ENCODE measurements at regions not wholly inside any gene's neighbourhood (a gene's known extent, or its start where the extent isn't known, plus 50 kb on each side); places are given as distances from the start of the nearest gene placed in this dataset.
A peak's percentile ranks its signal among the peaks of the same experiment; 100 is the strongest.

DNA sequence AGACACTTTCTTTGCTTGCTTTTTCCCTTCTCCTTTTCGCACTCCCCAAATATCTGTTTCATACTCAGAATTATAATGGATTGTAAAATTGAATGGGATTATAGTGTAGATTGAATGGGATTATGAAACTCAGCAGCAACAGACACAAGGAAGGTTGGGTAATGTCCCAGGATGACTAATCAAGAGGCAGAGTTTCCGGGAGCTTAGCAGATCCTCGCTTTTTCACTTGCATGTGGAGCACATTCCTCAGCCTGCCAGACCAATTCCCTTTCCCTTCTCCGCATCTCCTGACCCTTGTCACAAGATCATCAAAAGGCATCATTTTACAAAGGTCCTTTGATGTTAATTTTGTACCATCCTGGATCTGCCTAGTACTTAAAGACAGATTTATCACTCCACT is 55.1 kb upstream of the SLC1A1 start:
- Mint-ChIP-seq H3K4me1 (peaks cover 0 to 9% (median 6%) of the 10 kb centered on the region in 7 donors), H3K27me3 (peaks cover 0 to 10% (median 3%) of the 10 kb centered on the region in 5 donors), H3K27ac (peak overlapping the region in 1 of 9 donors; percentile 10), H3K9me3 (peaks cover 0 to 17% (median 9%) of the 10 kb centered on the region in 11 donors), H3K36me3 (peaks cover 0 to 12% (median 8%) of the 10 kb centered on the region in 5 donors), H3K4me3 (no peak overlapping the region)
- DNase-seq, result no peak
- Histone ChIP-seq H3K27ac (ENCODE audit: low read depth, low read length) (no peak overlapping the region), H3K36me3 (ENCODE audit: control insufficient read depth in 2 of 3, insufficient read depth in 3 of 3, low read length in 3 of 3) (no peaks in the 10 kb centered on the region), H3K4me1 (ENCODE audit: control insufficient read depth in 2 of 2, insufficient read depth in 2 of 2, low read length in 2 of 2) (no peaks in the 10 kb centered on the region), H3K4me3 (ENCODE audit: low read length) (no peak overlapping the region), H3K27me3 (ENCODE audit: control insufficient read depth in 2 of 2, insufficient read depth in 2 of 2, low read length in 2 of 2) (no peaks in the 10 kb centered on the region), H3K9me3 (ENCODE audit: control insufficient read depth in 2 of 3, low read length in 3 of 3) (no peaks in the 10 kb centered on the region)
- CTCF ChIA-PET, result interaction anchor here (0.5 to 1.5 kb wide), 2 partner anchors 23 to 1193 kb away, joined by 3 read pairs; no protein-coding TSS in a partner anchor
- ATAC-seq, result no peak
- intact Hi-C loops (cut with micrococcal nuclease), result no loop called here
- POLR2A ChIA-PET, result interaction anchor here (0.5 kb wide), 2 partner anchors 403 to 1410 kb away, joined by 3 read pairs; no protein-coding TSS in a partner anchor

GRCh38 chr9:4433379-4433778 is 56.9 kb upstream of the SLC1A1 start:
- H3K4me3 Mint-ChIP-seq, result no peak overlapping the region
- peaks cover 0 to 2% (median 0%) of the 10 kb centered on the region in 11 donors for H3K9me3 Mint-ChIP-seq
- H3K36me3 ChIP-seq (ENCODE audit: control insufficient read depth in 2 of 3, insufficient read depth in 3 of 3, low read length in 3 of 3), result no peaks in the 10 kb centered on the region
- H3K4me1 Mint-ChIP-seq, result peaks cover 0 to 2% (median under 1%) of the 10 kb centered on the region in 7 donors
- DNase-seq (no peak), ATAC-seq (no peak)
- H3K27ac ChIP-seq (ENCODE audit: low read depth, low read length), result no peak overlapping the region
- H3K27me3 Mint-ChIP-seq, result peaks cover 0 to 4% (median 0%) of the 10 kb centered on the region in 5 donors
- no peaks in the 10 kb centered on the region for H3K4me1 ChIP-seq (ENCODE audit: control insufficient read depth in 2 of 2, insufficient read depth in 2 of 2, low read length in 2 of 2)
- no peaks in the 10 kb centered on the region for H3K36me3 Mint-ChIP-seq
- H3K27ac Mint-ChIP-seq, result no peak overlapping the region
- no peaks in the 10 kb centered on the region for H3K9me3 ChIP-seq (ENCODE audit: control insufficient read depth in 2 of 3, low read length in 3 of 3)
- ChIA-PET CTCF (no interaction called here), POLR2A (no interaction called here)
- intact Hi-C loops (cut with micrococcal nuclease), result no loop called here
- no peak overlapping the region for H3K4me3 ChIP-seq (ENCODE audit: low read length)
- no peaks in the 10 kb centered on the region for H3K27me3 ChIP-seq (ENCODE audit: control insufficient read depth in 2 of 2, insufficient read depth in 2 of 2, low read length in 2 of 2)

- H3K4me1 ChIP-seq (ENCODE audit: control insufficient read depth in 2 of 2, insufficient read depth in 2 of 2, low read length in 2 of 2), result no peaks in the 10 kb centered on the region
- CTCF ChIA-PET, result no interaction called here
- intact Hi-C loops (cut with micrococcal nuclease), result no loop called here
- H3K27me3 Mint-ChIP-seq, result no peaks in the 10 kb centered on the region
- H3K9me3 Mint-ChIP-seq, result peaks cover 0 to 2% (median 0%) of the 10 kb centered on the region in 11 donors
- no peaks in the 10 kb centered on the region for H3K27me3 ChIP-seq (ENCODE audit: control insufficient read depth in 2 of 2, insufficient read depth in 2 of 2, low read length in 2 of 2)
- no peaks in the 10 kb centered on the region for H3K36me3 Mint-ChIP-seq
- H3K4me3 Mint-ChIP-seq, result no peak overlapping the region
- H3K4me1 Mint-ChIP-seq, result no peaks in the 10 kb centered on the region
- H3K27ac ChIP-seq (ENCODE audit: low read depth, low read length), result no peak overlapping the region
- DNase-seq, result no peak
- POLR2A ChIA-PET, result interaction anchor here (0.7 kb wide), 1 partner anchor 67 kb away, joined by 3 read pairs; no protein-coding TSS in a partner anchor
- no peak for ATAC-seq
- H3K36me3 ChIP-seq (ENCODE audit: control insufficient read depth in 2 of 3, insufficient read depth in 3 of 3, low read length in 3 of 3), result no peaks in the 10 kb centered on the region
- no peak overlapping the region for H3K4me3 ChIP-seq (ENCODE audit: low read length)
- no peaks in the 10 kb centered on the region for H3K9me3 ChIP-seq (ENCODE audit: control insufficient read depth in 2 of 3, low read length in 3 of 3)
- no peak overlapping the region for H3K27ac Mint-ChIP-seq
These were observed 59.6 kb upstream of the SLC1A1 start for GRCh38 chr9:4430432-4431261.

GRCh38 chr9:4425319-4426045 is 64.8 kb upstream of the SLC1A1 start:
- CTCF ChIA-PET, result no interaction called here
- H3K4me3 Mint-ChIP-seq, result no peak overlapping the region
- Histone ChIP-seq H3K27me3 (ENCODE audit: control insufficient read depth in 2 of 2, insufficient read depth in 2 of 2, low read length in 2 of 2) (no peaks in the 10 kb centered on the region), H3K4me1 (ENCODE audit: control insufficient read depth in 2 of 2, insufficient read depth in 2 of 2, low read length in 2 of 2) (peaks cover 0 to 5% of the 10 kb centered on the region in 2 donors), H3K9me3 (ENCODE audit: control insufficient read depth in 2 of 3, low read length in 3 of 3) (no peaks in the 10 kb centered on the region), H3K27ac (ENCODE audit: low read depth, low read length) (no peak overlapping the region), H3K4me3 (ENCODE audit: low read length) (no peak overlapping the region), H3K36me3 (ENCODE audit: control insufficient read depth in 2 of 3, insufficient read depth in 3 of 3, low read length in 3 of 3) (no peaks in the 10 kb centered on the region)
- no peak overlapping the region for H3K27ac Mint-ChIP-seq
- POLR2A ChIA-PET, result interaction anchor here (0.7 kb wide), 1 partner anchor 172 kb away, joined by 3 read pairs; no protein-coding TSS in a partner anchor
- no peaks in the 10 kb centered on the region for H3K36me3 Mint-ChIP-seq
- intact Hi-C loops (cut with micrococcal nuclease), result no loop called here
- no peak for DNase-seq
- peaks cover 0 to 2% (median 0%) of the 10 kb centered on the region in 5 donors for H3K27me3 Mint-ChIP-seq
- H3K4me1 Mint-ChIP-seq, result peaks cover 4 to 27% (median 17%) of the 10 kb centered on the region in 7 donors
- ATAC-seq, result no peak
- H3K9me3 Mint-ChIP-seq, result peaks cover 0 to 2% (median 0%) of the 10 kb centered on the region in 11 donors

GRCh38 chr9:4424891-4425290 is 65.4 kb upstream of the SLC1A1 start:
- peaks cover 0 to 2% (median 0%) of the 10 kb centered on the region in 5 donors for H3K27me3 Mint-ChIP-seq
- CTCF ChIA-PET, result no interaction called here

GRCh38 chr9:4424038-4424437 is 66.2 kb upstream of the SLC1A1 start:
- H3K27ac Mint-ChIP-seq, result no peak overlapping the region
- Histone ChIP-seq H3K27ac (ENCODE audit: low read depth, low read length) (no peak overlapping the region), H3K4me1 (ENCODE audit: control insufficient read depth in 2 of 2, insufficient read depth in 2 of 2, low read length in 2 of 2) (peaks cover 0 to 5% of the 10 kb centered on the region in 2 donors), H3K9me3 (ENCODE audit: control insufficient read depth in 2 of 3, low read length in 3 of 3) (no peaks in the 10 kb centered on the region), H3K27me3 (ENCODE audit: control insufficient read depth in 2 of 2, insufficient read depth in 2 of 2, low read length in 2 of 2) (no peaks in the 10 kb centered on the region), H3K4me3 (ENCODE audit: low read length) (no peak overlapping the region), H3K36me3 (ENCODE audit: control insufficient read depth in 2 of 3, insufficient read depth in 3 of 3, low read length in 3 of 3) (no peaks in the 10 kb centered on the region)
- intact Hi-C loops (cut with micrococcal nuclease), result no loop called here
- ATAC-seq (no peak), DNase-seq (no peak)
- ChIA-PET CTCF (interaction anchor here (0.6 kb wide), 1 partner anchor 602 kb away, joined by 3 read pairs; no protein-coding TSS in a partner anchor), POLR2A (no interaction called here)
- peaks cover 0 to 2% (median 0%) of the 10 kb centered on the region in 11 donors for H3K9me3 Mint-ChIP-seq
- no peak overlapping the region for H3K4me3 Mint-ChIP-seq
- H3K27me3 Mint-ChIP-seq, result peaks cover 0 to 2% (median 0%) of the 10 kb centered on the region in 5 donors
- H3K4me1 Mint-ChIP-seq, result peaks cover 4 to 27% (median 17%) of the 10 kb centered on the region in 7 donors
- H3K36me3 Mint-ChIP-seq, result no peaks in the 10 kb centered on the region

More at GRCh38 chr9:4424891-4425290, 65.4 kb upstream of the SLC1A1 start:
- Histone ChIP-seq H3K27ac (ENCODE audit: low read depth, low read length) (no peak overlapping the region), H3K27me3 (ENCODE audit: control insufficient read depth in 2 of 2, insufficient read depth in 2 of 2, low read length in 2 of 2) (no peaks in the 10 kb centered on the region), H3K4me1 (ENCODE audit: control insufficient read depth in 2 of 2, insufficient read depth in 2 of 2, low read length in 2 of 2) (peaks cover 0 to 5% of the 10 kb centered on the region in 2 donors), H3K9me3 (ENCODE audit: control insufficient read depth in 2 of 3, low read length in 3 of 3) (no peaks in the 10 kb centered on the region), H3K4me3 (ENCODE audit: low read length) (no peak overlapping the region), H3K36me3 (ENCODE audit: control insufficient read depth in 2 of 3, insufficient read depth in 3 of 3, low read length in 3 of 3) (no peaks in the 10 kb centered on the region)
- no peak overlapping the region for H3K4me3 Mint-ChIP-seq
- DNase-seq (no peak), ATAC-seq (no peak)
- peaks cover 0 to 2% (median 0%) of the 10 kb centered on the region in 11 donors for H3K9me3 Mint-ChIP-seq
- intact Hi-C loops (cut with micrococcal nuclease), result no loop called here
- no peak overlapping the region for H3K27ac Mint-ChIP-seq
- POLR2A ChIA-PET, result interaction anchor here (0.7 kb wide), 1 partner anchor 173 kb away, joined by 3 read pairs; no protein-coding TSS in a partner anchor
- peaks cover 4 to 27% (median 17%) of the 10 kb centered on the region in 7 donors for H3K4me1 Mint-ChIP-seq
- no peaks in the 10 kb centered on the region for H3K36me3 Mint-ChIP-seq

Measured in naive thymus-derived CD4-positive, alpha-beta T cell (primary cell).